Tibial artery (tissue), 4 donors: ENCODE measurements at regions not wholly inside any gene's neighbourhood (a gene's known extent, or its start where the extent isn't known, plus 50 kb on each side); places are given as distances from the start of the nearest gene placed in this dataset.

ENCODE experiments used
- DNase-seq, 2 donors: peaks; one replicate each; pipeline ENCODE4 v3.0.0-alpha.2; 2019
- H3K27ac ChIP-seq, 2 donors: fragments of 200-600 bp; sonication (generic) in 1 of 2; 1 replicate in 1 of 2; 2 replicates in 1 of 2; pipeline ENCODE4 v1.5.1; 2018 to 2019; ENCODE audit warnings: mild to moderate bottlenecking in 1 of 2
- H3K27me3 ChIP-seq, 2 donors: fragments of 200-600 bp; sonication (generic) in 1 of 2; one replicate each; pipeline versions ENCODE4 v1.5.1 to v1.6.0; 2016 to 2019
- H3K36me3 ChIP-seq, 3 donors: fragments of 200-600 bp; sonication (generic) in 2 of 3; one replicate each; pipeline ENCODE4 v1.5.1; 2016 to 2019; ENCODE audit warnings: mild to moderate bottlenecking in 2 of 3
- H3K4me1 ChIP-seq, 4 donors: fragments of 200-600 bp; sonication (generic) in 2 of 4; 1 replicate in 3 of 4; 2 replicates in 1 of 4; pipeline ENCODE4 v1.5.1; 2016 to 2019
- H3K4me3 ChIP-seq, 2 donors: fragments of 200-600 bp; sonication (generic) in 1 of 2; 1 replicate in 1 of 2; 2 replicates in 1 of 2; pipeline ENCODE4 v1.5.1; 2018 to 2019; ENCODE audit warnings: mild to moderate bottlenecking in 2 of 2
- H3K9me3 ChIP-seq, 3 donors: fragments of 200-600 bp; sonication (generic) in 1 of 3; one replicate each; pipeline ENCODE4 v1.5.1; 2016 to 2019
- CTCF ChIP-seq, 2 experiments: fragments of 200-600 bp in 1 of 2; fragments of 450-650 bp in 1 of 2; IDR thresholded peaks; one replicate each; pipeline ENCODE4 v1.5.1; 2017 to 2019; ENCODE audit warnings: antibody characterized with exemption in 2 of 2, mild to moderate bottlenecking in 1 of 2, moderate library complexity in 1 of 2
- intact Hi-C: fragments of 100-400 bp; cut with DNase I; formaldehyde crosslinking; loops from one replicate; pipeline ENCODE4 v1.15.0; 2023; ENCODE audit warnings: low total_unique reads

GRCh38 chr15:77800305-77800704, 167.6 kb upstream of the LINGO1 start:
- intact Hi-C loops, result no loop called here
- TF ChIP-seq CTCF (IDR thresholded peaks at IDR 0.05), result no peak
- Histone ChIP-seq H3K4me1 (no peaks in the 10 kb centered on the region), H3K27me3 (peaks cover 0 to 13% of the 10 kb centered on the region in 2 donors), H3K4me3 (no peak overlapping the region), H3K9me3 (no peaks in the 10 kb centered on the region), H3K36me3 (no peaks in the 10 kb centered on the region), H3K27ac (no peak overlapping the region)
- no peak for DNase-seq

GRCh38 chr15:77798847-77799246, 166.1 kb upstream of the LINGO1 start:
- no peaks in the 10 kb centered on the region for H3K36me3 ChIP-seq
- H3K27me3 ChIP-seq, result peaks cover 0 to 14% of the 10 kb centered on the region in 2 donors
- no peak for TF ChIP-seq CTCF (IDR thresholded peaks at IDR 0.05)
- no peak overlapping the region for H3K4me3 ChIP-seq
- no peak for DNase-seq
- no peak overlapping the region for H3K27ac ChIP-seq
- intact Hi-C loops, result no loop called here
- no peaks in the 10 kb centered on the region for H3K4me1 ChIP-seq
- H3K9me3 ChIP-seq, result no peaks in the 10 kb centered on the region

- peaks cover 0 to 14% of the 10 kb centered on the region in 2 donors for H3K27me3 ChIP-seq
- TF ChIP-seq CTCF (IDR thresholded peaks at IDR 0.05), result no peak
- no peak for DNase-seq
- no peaks in the 10 kb centered on the region for H3K4me1 ChIP-seq
- no peak overlapping the region for H3K4me3 ChIP-seq
- H3K27ac ChIP-seq, result no peak overlapping the region
- H3K36me3 ChIP-seq, result no peaks in the 10 kb centered on the region
- intact Hi-C loops, result no loop called here
- no peaks in the 10 kb centered on the region for H3K9me3 ChIP-seq
Observed at GRCh38 chr15:77798151-77798835, 165.6 kb upstream of the LINGO1 start.

- Histone ChIP-seq H3K9me3 (no peaks in the 10 kb centered on the region), H3K27ac (no peak overlapping the region), H3K27me3 (peaks cover 0 to 14% of the 10 kb centered on the region in 2 donors), H3K36me3 (no peaks in the 10 kb centered on the region), H3K4me3 (no peak overlapping the region), H3K4me1 (no peaks in the 10 kb centered on the region)
- DNase-seq, result no peak
- TF ChIP-seq CTCF (IDR thresholded peaks at IDR 0.05), result no peak
- intact Hi-C loops, result no loop called here
Observed at GRCh38 chr15:77797270-77797669, 164.6 kb upstream of the LINGO1 start.

DNA sequence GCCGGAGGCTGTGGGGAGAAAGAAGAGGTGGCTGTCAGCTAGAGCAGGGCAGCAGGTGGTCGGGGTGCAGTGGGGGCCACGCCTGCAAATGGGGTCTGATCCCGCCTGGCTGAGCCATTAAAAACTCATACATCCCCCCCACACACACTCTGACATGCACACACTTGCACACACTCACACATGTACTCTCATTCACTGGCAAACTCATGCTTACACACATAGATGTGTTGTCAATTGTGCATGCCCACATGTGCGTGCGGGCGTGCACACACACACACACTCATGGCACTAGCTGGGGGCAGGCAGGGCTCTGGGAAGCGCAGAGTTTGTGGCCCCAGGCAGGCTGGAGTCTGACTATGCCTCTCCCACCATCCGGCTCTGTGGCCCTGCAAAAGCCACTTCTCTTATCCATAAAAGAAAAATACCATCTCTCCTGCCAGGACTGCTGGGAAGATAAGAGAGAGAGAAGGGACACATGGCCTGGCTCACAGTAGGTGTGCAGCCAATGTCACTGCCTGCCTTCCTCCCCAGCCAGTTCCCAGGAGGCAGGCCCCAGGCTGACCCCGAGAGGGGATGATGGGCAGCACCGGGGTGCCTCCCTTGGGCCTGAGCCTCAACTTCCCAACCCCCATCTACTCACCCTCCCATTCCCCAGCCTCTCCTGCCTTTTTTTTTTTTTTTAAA, 163.5 kb upstream of the LINGO1 start:
- no peaks in the 10 kb centered on the region for H3K4me1 ChIP-seq
- H3K4me3 ChIP-seq, result no peak overlapping the region
- H3K36me3 ChIP-seq, result no peaks in the 10 kb centered on the region
- no peaks in the 10 kb centered on the region for H3K9me3 ChIP-seq
- TF ChIP-seq CTCF (IDR thresholded peaks at IDR 0.05), result no peak
- no peak for DNase-seq
- peaks cover 0 to 14% of the 10 kb centered on the region in 2 donors for H3K27me3 ChIP-seq
- intact Hi-C loops, result no loop called here
- no peak overlapping the region for H3K27ac ChIP-seq
